ENCODE measurements at regions not wholly inside any gene's neighbourhood (a gene's known extent, or its start where the extent isn't known, plus 50 kb on each side); places are given as distances from the start of the nearest gene placed in this dataset.

GRCh38 chr6:87756858-87757257 lies 54.8 kb upstream of the AKIRIN2 start:
- TF ChIP-seq POLR2A (IDR thresholded peaks at IDR 0.05) (no peak), CTCF (IDR thresholded peaks at IDR 0.05) (no peak)
